ENCODE measurements at regions not wholly inside any gene's neighbourhood (a gene's known extent, or its start where the extent isn't known, plus 50 kb on each side); places are given as distances from the start of the nearest gene placed in this dataset.

DNA sequence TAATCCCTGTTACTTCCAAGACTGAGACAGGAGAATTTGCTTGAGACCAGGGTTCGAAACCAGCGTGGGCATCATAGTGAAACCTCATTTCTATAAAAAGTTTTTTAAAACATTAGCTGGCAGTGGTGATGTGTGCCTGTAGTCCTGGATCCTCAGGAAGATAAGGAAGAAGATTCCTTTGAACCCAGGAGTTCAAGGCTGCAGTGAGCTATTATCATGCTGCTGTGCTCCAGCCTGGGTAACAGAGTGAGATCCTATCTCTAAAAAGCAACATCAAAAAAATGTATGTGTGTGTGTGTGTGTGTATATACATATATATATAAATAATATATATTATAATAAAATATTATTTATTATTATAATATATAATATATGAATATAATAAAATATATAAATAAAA, 1417.6 kb upstream of the CDH2 start:
- Histone ChIP-seq H3K79me1 (ENCODE audit: low read depth, low read length) (no peaks in the 10 kb centered on the region), H4K91ac (replicated peaks; ENCODE audit: insufficient read length, low read length) (no peak overlapping the region), H3K4me3 (ENCODE audit: extremely low read depth in 1 of 4, insufficient read depth in 2 of 4, low read depth in 3 of 4, low read length in 4 of 4) (no peak overlapping the region), H3K27ac (ENCODE audit: low read depth, low read length) (no peak overlapping the region), H3K18ac (ENCODE audit: extremely low read depth, low read length) (no peak overlapping the region), H2BK120ac (replicated peaks; ENCODE audit: low read depth, low read length) (no peak overlapping the region), H2AK5ac (ENCODE audit: low read depth, low read length) (no peak overlapping the region), H3K79me2 (ENCODE audit: control insufficient read depth in 1 of 2, insufficient read depth in 2 of 2, low read length in 2 of 2) (no peaks in the 10 kb centered on the region), H2BK12ac (ENCODE audit: low read depth, low read length) (no peak overlapping the region), H3K9me3 (ENCODE audit: insufficient read depth in 2 of 2, low read depth in 1 of 2, low read length in 1 of 2) (no peaks in the 10 kb centered on the region), H4K5ac (ENCODE audit: insufficient read length, low read depth, low read length) (no peak overlapping the region), H3K56ac (replicated peaks; ENCODE audit: insufficient read length, low read depth, low read length) (no peak overlapping the region), H3K23me2 (ENCODE audit: low read depth, low read length) (no peaks in the 10 kb centered on the region), H2AFZ (ENCODE audit: low read length) (no peak overlapping the region), H3K27me3 (replicated peaks in 1 of 4; ENCODE audit: control insufficient read depth in 3 of 4, extremely low read depth in 1 of 4, insufficient read depth in 3 of 4, low read length in 3 of 4) (no peaks in the 10 kb centered on the region), H3K14ac (ENCODE audit: insufficient read length) (no peak overlapping the region), H3K4ac (replicated peaks; ENCODE audit: insufficient read length, low read depth, low read length) (no peak overlapping the region), H4K8ac (ENCODE audit: extremely low read depth, insufficient read depth, low read length) (no peak overlapping the region), H2BK20ac (ENCODE audit: low read length) (no peak overlapping the region), H2BK15ac (ENCODE audit: low read length) (no peak overlapping the region), H2BK5ac (ENCODE audit: low read depth, low read length) (no peak overlapping the region), H4K20me1 (replicated peaks in 1 of 2; ENCODE audit: control insufficient read depth in 1 of 2, insufficient read depth in 2 of 2, low read length in 2 of 2) (no peaks in the 10 kb centered on the region), H3K9ac (replicated peaks in 1 of 4; ENCODE audit: extremely low read depth in 1 of 4, low read depth in 3 of 4, low read length in 3 of 4) (no peak overlapping the region), H3K4me2 (ENCODE audit: insufficient read depth in 1 of 2, low read depth in 2 of 2, low read length in 2 of 2) (no peak overlapping the region), H3K4me1 (replicated peaks in 1 of 4; ENCODE audit: control insufficient read depth in 3 of 4, insufficient read depth in 4 of 4, low read length in 3 of 4) (no peaks in the 10 kb centered on the region), H3K23ac (ENCODE audit: insufficient read length) (no peak overlapping the region), H3K36me3 (ENCODE audit: control insufficient read depth in 2 of 4, insufficient read depth in 4 of 4, low read length in 3 of 4) (no peaks in the 10 kb centered on the region)
- FAIRE-seq (no peak), DNase-seq (ENCODE audit: low read depth in 1 of 2, low spot score in 2 of 2) (no peak)
- WGBS, 2 experiments (ENCODE audit: extremely low coverage in 1 of 2, insufficient coverage in 1 of 2, insufficient read length in 1 of 2, insufficient replicate concordance in 2 of 2, low coverage in 1 of 2, low lambda C conversion rate in 2 of 2, missing lambda C conversion rate in 1 of 2) = 100% methylated on average over 2 of the region's 2 CpGs; no CpG with 5 or more reads in 1 of the 2 experiments
- CTCF ChIA-PET (ENCODE audit: partially characterized antibody) = interaction anchor here (0.6 kb wide), 2 partner anchors 254 to 346 kb away, joined by 3 read pairs; no protein-coding TSS in a partner anchor
- POLR2A ChIA-PET (ENCODE audit: partially characterized antibody) = no interaction called here
- TF ChIP-seq, protein P1, sequence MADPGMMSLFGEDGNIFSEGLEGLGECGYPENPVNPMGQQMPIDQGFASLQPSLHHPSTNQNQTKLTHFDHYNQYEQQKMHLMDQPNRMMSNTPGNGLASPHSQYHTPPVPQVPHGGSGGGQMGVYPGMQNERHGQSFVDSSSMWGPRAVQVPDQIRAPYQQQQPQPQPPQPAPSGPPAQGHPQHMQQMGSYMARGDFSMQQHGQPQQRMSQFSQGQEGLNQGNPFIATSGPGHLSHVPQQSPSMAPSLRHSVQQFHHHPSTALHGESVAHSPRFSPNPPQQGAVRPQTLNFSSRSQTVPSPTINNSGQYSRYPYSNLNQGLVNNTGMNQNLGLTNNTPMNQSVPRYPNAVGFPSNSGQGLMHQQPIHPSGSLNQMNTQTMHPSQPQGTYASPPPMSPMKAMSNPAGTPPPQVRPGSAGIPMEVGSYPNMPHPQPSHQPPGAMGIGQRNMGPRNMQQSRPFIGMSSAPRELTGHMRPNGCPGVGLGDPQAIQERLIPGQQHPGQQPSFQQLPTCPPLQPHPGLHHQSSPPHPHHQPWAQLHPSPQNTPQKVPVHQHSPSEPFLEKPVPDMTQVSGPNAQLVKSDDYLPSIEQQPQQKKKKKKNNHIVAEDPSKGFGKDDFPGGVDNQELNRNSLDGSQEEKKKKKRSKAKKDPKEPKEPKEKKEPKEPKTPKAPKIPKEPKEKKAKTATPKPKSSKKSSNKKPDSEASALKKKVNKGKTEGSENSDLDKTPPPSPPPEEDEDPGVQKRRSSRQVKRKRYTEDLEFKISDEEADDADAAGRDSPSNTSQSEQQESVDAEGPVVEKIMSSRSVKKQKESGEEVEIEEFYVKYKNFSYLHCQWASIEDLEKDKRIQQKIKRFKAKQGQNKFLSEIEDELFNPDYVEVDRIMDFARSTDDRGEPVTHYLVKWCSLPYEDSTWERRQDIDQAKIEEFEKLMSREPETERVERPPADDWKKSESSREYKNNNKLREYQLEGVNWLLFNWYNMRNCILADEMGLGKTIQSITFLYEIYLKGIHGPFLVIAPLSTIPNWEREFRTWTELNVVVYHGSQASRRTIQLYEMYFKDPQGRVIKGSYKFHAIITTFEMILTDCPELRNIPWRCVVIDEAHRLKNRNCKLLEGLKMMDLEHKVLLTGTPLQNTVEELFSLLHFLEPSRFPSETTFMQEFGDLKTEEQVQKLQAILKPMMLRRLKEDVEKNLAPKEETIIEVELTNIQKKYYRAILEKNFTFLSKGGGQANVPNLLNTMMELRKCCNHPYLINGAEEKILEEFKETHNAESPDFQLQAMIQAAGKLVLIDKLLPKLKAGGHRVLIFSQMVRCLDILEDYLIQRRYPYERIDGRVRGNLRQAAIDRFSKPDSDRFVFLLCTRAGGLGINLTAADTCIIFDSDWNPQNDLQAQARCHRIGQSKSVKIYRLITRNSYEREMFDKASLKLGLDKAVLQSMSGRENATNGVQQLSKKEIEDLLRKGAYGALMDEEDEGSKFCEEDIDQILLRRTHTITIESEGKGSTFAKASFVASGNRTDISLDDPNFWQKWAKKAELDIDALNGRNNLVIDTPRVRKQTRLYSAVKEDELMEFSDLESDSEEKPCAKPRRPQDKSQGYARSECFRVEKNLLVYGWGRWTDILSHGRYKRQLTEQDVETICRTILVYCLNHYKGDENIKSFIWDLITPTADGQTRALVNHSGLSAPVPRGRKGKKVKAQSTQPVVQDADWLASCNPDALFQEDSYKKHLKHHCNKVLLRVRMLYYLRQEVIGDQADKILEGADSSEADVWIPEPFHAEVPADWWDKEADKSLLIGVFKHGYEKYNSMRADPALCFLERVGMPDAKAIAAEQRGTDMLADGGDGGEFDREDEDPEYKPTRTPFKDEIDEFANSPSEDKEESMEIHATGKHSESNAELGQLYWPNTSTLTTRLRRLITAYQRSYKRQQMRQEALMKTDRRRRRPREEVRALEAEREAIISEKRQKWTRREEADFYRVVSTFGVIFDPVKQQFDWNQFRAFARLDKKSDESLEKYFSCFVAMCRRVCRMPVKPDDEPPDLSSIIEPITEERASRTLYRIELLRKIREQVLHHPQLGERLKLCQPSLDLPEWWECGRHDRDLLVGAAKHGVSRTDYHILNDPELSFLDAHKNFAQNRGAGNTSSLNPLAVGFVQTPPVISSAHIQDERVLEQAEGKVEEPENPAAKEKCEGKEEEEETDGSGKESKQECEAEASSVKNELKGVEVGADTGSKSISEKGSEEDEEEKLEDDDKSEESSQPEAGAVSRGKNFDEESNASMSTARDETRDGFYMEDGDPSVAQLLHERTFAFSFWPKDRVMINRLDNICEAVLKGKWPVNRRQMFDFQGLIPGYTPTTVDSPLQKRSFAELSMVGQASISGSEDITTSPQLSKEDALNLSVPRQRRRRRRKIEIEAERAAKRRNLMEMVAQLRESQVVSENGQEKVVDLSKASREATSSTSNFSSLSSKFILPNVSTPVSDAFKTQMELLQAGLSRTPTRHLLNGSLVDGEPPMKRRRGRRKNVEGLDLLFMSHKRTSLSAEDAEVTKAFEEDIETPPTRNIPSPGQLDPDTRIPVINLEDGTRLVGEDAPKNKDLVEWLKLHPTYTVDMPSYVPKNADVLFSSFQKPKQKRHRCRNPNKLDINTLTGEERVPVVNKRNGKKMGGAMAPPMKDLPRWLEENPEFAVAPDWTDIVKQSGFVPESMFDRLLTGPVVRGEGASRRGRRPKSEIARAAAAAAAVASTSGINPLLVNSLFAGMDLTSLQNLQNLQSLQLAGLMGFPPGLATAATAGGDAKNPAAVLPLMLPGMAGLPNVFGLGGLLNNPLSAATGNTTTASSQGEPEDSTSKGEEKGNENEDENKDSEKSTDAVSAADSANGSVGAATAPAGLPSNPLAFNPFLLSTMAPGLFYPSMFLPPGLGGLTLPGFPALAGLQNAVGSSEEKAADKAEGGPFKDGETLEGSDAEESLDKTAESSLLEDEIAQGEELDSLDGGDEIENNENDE (IDR thresholded peaks at IDR 0.05; ENCODE audit: insufficient replicate concordance, low read length) = no peak
